Peyer's patch (tissue), 4 donors: ENCODE measurements at regions not wholly inside any gene's neighbourhood (a gene's known extent, or its start where the extent isn't known, plus 50 kb on each side); places are given as distances from the start of the nearest gene placed in this dataset.

Experiments
- CTCF ChIP-seq, 6 experiments: fragments of 450-650 bp in 4 of 6; fragments of 200-600 bp in 2 of 6; sonication (generic) in 1 of 6; IDR thresholded peaks; one replicate each; pipeline ENCODE4 v1.5.1; 2017 to 2019; ENCODE audit warnings: antibody characterized with exemption in 6 of 6, mild to moderate bottlenecking in 3 of 6, moderate library complexity in 1 of 6
- POLR2A ChIP-seq, 2 donors: fragments of 450-650 bp; IDR thresholded peaks; one replicate each; pipeline ENCODE4 v1.5.1; 2017; ENCODE audit warnings: antibody characterized with exemption in 2 of 2, mild to moderate bottlenecking in 2 of 2, moderate library complexity in 2 of 2

- no peak for TF ChIP-seq POLR2A (IDR thresholded peaks at IDR 0.05)
- TF ChIP-seq CTCF (IDR thresholded peaks at IDR 0.05) = no peak
Observed at GRCh38 chr5:101806410-101806809, 489.7 kb downstream of the SLCO4C1 start.
